Activated CD4-positive, CD25-positive, alpha-beta regulatory T cell treated with anti-CD3 and anti-CD28 coated beads, Interleukin-2, amount 50 U/mL, for 24 hours (primary cell): ENCODE measurements at regions not wholly inside any gene's neighbourhood (a gene's known extent, or its start where the extent isn't known, plus 50 kb on each side); places are given as distances from the start of the nearest gene placed in this dataset.

Experiments
- ATAC-seq, 2 donors: fragments of 150-1000 bp; cut with Tn5 transposase; one replicate each; pipeline ENCODE4 v1.10.0; 2021; ENCODE audit warnings: mild to moderate bottlenecking in 1 of 2, moderate library complexity in 1 of 2

DNA sequence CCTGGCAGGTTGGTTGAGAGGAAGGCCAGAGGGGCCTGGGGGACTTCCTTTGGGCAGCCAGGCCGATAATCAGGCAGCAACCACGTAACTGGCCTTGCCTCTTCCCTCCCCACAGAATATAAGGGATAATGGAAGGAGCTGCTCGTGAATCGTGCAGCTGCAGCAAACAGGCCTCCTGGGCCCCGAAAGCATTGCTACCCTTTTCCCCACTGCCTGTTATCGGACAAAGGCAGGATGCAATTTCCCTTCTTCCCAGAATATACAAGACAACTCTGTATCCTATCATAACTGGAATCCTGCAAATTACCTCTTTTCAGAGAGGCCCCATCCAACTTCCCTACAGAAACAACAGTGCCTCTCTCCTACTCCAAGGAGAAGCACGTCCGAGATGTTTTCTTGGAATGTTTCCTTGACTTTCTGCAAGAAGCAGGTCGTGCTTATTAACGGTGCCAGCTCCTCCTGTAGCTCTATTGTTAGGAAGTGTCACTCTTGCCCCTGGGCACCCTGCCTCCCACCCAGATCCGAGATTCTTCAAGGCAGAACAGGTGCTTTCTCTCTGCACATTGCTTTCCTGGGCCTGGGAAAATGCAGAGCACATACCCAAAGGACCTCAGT lies 106.0 kb upstream of the TIAM1 start:
- no peak for ATAC-seq

DNA sequence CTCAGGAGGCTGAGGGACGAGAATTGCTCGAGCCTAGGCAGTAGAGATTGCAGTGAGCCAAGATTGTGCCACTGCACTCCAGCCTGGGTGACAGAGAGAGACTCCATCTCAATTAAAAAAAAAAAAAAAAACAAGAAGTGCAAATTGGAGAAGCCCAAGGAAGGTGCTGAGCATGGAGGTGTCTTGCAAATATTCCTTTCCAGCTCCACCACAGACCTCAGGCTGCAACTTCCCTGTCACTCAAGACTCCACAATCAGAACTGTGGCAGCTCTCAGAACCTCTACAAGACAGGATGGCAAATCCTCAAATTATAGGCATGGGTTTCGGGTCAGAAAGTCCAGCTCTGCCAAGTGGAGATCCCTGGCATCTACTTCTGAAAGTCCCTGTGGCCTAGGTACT lies 104.4 kb upstream of the TIAM1 start:
- no peak for ATAC-seq

DNA sequence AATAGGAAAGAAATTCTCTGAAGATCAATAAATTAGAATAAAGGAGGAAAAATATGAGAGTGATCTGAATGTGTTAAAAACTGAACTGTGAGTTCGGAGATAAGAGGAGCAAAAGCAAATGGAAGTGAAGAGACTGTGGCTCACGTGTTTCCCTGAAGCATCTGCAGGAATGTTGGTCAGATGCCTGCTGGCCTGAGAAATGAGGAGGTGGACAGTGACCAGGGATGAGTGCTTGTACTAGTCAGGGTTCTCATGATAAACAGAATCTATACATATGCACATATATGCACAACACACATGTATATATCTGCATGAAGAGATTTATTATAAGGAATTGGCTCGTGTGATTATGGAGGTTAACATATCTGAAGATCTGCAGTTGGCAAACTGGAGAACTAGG lies 103.4 kb upstream of the TIAM1 start:
- no peak for ATAC-seq

DNA sequence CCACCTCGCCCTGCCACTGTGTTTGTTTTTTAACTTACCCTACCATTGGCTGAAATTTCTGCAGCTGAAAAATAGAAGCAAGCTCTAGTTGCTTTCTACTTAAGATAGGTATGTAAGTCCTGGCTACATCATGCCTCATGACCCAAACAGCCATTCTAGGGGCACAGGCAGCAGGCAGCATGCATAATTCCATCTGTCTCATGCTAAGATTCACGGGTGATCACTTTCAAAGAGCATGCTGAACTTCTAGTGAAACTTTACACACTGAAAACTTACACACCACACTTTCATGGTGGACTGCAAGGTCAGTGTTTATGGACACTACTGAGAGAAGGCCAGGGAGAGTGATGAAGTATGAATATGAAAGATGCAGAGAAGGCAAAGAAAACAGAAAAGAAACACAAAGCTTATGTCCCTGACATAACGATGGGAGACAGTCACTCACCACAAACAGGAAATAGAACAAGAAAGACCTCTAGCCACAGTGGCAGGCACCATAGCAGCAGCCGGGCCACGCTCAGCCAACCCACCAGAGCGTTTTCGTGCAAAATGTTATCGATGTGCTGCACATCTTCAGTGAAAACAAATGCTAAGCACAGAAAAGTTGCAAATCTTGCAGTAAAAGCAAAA lies 102.3 kb upstream of the TIAM1 start:
- ATAC-seq: peak; percentile 64 to 80

GRCh38 chr21:31445137-31445536 lies 101.1 kb upstream of the TIAM1 start:
- ATAC-seq: no peak

DNA sequence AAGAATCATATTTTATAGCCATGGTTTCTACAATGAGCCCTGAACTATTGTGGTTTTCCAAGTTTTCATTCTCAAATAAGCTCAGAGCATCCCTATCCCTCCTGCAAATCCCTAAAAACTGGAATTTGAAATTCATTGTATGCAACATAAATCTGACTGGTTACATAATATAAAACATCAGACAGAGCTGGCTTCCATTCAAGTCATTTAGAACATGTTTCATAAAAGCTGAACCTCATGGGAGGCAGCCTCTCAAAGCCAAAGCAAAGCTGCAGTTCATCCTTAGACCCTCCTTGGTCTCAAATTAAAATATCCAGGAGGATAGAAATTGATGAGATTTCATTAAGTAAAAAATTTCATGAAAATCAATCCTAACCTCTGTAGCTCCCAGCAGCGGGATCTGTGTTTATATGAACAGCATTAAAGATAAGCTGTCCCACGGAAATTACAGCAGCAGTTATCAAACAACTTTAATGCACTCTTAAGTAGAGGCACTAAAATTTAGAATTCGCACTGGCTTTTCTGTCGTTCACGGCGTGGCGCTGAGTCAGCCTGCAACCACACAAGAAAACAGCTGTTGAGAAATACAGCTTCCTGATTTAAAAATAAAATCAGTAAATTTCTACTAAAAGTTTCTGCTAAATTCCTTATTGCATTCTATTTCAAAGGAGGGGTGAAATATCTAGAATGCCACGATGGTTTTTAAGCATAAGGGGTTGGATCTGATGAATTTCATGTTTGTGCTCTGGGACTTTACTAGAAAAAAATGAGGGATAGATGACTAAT lies 99.9 kb upstream of the TIAM1 start:
- ATAC-seq: no peak

DNA sequence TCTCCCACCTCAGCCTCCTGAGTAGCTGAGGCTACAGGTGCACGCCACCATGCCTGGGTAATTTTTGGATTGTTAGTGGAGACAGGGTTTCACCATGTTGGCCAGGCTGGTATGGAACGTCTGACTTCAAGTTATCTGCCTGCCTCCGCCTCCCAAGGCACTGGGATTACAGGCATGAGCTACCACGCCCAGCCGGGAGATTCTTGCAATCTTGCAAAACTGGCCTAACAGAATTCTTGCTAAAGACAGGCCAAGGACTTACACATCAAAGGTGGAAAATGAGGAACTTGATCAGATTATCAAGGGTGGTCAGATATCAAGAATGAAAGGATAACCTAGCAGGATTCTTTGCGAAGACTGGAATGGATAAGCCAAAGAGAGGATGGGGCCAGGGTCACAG lies 98.3 kb upstream of the TIAM1 start:
- no peak for ATAC-seq

DNA sequence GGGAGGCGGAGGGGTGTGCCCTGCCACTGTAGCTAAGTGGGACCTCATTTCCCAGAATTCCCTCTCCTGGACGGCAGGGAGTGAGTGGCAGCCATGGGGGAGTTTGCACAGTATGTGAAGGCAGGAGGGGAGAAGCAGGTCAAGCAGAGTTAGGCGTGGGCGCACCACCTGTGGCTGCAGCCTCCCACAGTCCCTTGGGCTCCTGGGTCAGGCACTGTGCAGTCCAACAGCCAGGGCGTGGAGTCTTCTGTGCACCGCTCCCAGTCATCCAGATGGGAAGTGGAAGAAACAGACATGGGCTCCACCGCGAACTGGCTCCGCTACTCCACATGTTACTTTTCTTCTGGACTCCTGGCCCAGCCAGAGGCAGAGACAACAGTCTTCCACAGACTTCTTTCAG lies 85.4 kb upstream of the TIAM1 start:
- no peak for ATAC-seq

GRCh38 chr21:31426235-31426797 lies 82.3 kb upstream of the TIAM1 start:
- peak; percentile 46 to 74 for ATAC-seq

- no peak for ATAC-seq
Measured at GRCh38 chr21:31425138-31425537, 81.1 kb upstream of the TIAM1 start.

DNA sequence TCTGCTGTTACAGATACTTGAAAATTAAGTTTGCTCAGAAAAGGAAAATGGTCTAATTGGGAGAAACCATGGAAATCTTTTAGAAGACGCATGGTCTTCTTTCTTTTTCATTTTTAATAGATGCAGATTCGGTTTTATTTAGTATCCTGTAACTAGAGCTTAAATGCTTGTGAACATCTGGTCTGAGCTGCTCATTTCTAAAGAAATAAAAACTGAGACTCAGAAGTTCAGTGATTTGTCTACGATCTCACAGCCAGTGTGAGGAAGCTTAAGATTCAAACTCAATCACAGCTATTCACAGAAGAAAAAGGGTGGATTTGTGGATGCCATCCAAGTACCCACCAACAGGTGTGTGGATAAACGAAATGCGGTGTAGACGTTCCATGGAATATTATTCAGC lies 80.0 kb upstream of the TIAM1 start:
- ATAC-seq: no peak

DNA sequence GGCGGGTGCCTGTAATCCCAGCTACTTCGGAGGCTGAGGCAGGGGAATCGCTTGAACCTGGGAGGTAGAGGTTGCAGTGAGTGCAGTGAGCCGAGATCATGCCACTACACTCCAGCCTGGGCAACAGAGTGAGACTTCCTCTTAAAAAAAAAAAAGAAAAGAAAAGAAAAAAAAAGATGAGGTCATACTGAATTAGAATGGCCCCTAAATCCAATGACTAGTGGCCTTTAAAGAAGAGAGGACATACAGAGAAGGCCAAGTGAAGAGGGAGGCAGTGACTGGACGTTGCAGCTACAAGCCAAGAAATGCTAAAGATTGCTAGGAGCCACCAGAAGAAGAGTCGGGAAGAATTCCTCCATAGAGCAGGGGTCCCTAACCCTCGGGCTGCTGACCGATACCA lies 76.9 kb upstream of the TIAM1 start:
- no peak for ATAC-seq

DNA sequence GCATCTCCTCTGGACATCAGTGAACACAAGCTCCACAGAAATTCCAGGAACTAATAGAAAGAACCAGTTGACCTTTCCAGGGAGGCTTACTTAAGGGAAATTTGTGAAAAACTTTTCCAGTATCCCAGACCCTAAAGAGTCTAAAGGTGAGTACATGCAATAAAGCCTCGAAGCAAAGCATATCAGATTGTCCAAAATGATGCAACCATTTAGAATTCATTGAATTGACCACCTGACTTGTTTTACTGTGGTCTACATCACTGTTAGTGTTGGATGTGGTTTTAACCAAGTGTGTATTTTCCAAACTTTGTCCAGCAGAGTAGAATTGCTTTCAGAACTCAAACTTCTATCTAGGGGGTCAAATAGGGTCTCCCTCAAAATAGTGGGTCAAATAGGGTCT lies 76.3 kb upstream of the TIAM1 start:
- no peak for ATAC-seq

GRCh38 chr21:31418377-31419001 lies 74.4 kb upstream of the TIAM1 start:
- no peak for ATAC-seq

- ATAC-seq: peak; percentile 38 to 51
Measured at GRCh38 chr21:31417214-31417613, 73.2 kb upstream of the TIAM1 start.

DNA sequence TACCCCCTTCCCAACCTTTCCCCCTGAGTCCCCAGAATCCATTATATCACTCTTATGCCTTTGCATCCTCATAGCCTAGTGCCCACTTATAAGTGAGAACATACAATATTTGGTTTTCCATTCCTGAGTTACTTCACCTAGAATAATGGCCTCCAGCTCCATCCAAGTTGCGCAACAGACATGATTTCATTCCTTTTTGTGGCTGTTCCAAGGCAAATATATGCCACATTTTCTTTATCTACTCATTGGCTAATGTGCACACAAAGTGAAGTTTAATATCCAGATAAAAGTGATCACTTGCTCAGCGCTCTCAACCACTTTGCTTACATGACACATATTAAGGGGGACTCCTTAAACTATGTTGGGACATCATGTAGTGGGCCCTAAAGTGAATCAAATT lies 72.4 kb upstream of the TIAM1 start:
- no peak for ATAC-seq

DNA sequence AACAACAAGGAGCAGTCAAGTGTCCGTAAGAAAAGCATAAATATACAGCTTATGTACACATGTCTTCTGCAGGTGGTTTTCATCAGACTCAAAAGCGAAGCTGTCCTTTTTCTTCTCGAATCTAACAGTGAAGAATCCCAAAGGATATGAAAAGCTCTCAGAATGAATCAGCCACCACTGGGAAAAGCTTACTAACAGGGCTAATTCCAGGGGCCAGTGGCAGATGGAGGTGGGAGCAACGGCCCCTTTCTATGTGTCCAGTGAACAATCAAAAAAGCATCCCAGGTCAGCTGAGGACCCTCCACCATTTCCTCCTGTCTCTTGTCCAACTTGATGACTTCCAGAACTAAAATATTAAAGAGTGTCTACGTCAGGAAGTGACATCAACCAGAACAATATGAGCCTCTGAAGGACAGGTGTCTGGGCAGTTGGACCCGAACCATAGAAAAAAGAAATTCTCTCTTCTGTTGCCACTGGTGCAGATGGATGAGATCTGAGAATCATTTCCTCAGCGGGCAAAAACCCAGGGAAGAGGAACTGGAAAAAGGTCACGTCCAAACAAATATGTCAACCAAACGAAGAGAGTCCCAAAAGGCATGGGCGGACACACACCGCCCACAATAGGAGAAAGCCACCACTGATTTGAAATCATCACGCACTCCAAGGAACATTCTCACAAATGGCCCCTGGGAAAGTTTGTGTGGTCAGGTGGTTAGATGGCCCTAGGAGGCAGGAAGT lies 70.4 kb upstream of the TIAM1 start:
- no peak for ATAC-seq

DNA sequence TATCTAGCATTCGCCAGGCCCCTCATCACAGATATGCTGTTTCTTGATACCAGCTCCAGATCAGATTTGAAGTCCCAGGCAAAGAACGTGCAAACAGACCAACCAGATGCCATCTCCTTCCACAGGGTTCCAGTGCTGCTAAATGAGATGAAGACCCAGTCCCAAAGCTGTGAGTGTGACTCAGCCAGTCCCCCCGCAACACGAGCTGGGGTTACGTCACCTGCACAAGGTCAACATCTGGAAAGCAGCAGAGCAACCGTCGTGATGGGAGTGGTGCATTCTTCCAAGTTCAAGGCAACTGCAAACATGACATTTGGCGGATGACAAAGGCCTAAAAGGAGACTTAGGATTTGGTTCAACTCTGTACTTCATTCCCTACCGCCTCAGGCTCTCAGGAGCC lies 69.6 kb upstream of the TIAM1 start:
- ATAC-seq: no peak

DNA sequence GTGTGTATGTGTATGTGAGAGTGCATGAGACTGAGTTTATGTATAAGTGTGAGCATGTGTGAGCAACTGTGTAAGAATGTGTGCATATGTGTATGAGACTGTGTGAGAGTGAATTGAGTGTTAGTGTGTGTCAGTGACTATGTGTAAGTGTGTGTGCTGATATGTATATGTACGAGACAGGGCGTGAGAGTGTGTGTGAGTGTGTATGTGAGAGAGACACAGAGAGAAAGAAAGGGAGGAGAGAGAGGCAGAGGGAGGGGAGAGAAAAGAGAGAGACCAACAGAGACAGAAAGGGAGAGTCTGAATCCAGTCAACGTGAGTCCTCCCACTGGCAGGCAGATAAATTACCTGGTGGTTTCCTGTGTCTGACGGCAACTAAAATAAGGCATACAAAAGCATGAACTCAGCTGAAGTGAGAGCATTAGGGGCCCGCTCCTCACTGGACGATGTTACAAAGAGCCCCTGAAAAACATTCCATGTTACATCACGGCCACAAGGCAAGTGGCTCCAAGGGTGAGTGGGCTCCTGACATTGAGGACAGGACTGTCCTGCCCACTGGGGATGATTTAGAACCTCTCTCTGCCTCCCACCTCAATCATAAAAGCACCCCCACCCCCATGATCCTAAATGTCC lies 66.6 kb upstream of the TIAM1 start:
- ATAC-seq: peak; percentile 17 to 38

- no peak for ATAC-seq
Measured at GRCh38 chr21:31409831-31410487, 65.9 kb upstream of the TIAM1 start.

- ATAC-seq: no peak
Measured at GRCh38 chr21:31408301-31409088, 64.4 kb upstream of the TIAM1 start.
